PC-3 (cell line): ENCODE measurements at regions not wholly inside any gene's neighbourhood (a gene's known extent, or its start where the extent isn't known, plus 50 kb on each side); places are given as distances from the start of the nearest gene placed in this dataset.

Source experiments
- ATAC-seq: fragments of 200-7000 bp; cut with Tn5 transposase; 2 replicates; pipeline ENCODE4 v1.9.1; 2020; ENCODE audit warnings: mild to moderate bottlenecking, moderate library complexity
- BruUV-seq: library from RNA; stranded (reverse); fragments of 400-500 nt; replicated peaks from 2 replicates; lab custom pipeline; 2021; lab: Mats Ljungman, UMichigan
- CTCF ChIA-PET: fragments of 300-600 bp; sonication (Branson Sonifier 250); formaldehyde crosslinking; loops from one replicate; lab custom pipeline; 2022; ENCODE audit warnings: antibody characterized with exemption; lab: Charles Lee
- POLR2A ChIA-PET: fragments of 300-600 bp; sonication (Branson Sonifier 250); formaldehyde crosslinking; loops from one replicate; lab custom pipeline; 2022; ENCODE audit warnings: antibody characterized with exemption; ENCODE audit not compliant: unreplicated experiment; lab: Charles Lee
- DNase-seq: peaks from one replicate; pipeline ENCODE4 v3.0.0-alpha.2; 2015
- H2AFZ ChIP-seq: fragments of 300-600 bp; sonication (generic); 2 replicates; pipeline ENCODE4 v1.6.0; 2016; ENCODE audit warnings: antibody characterized with exemption, low read length
- H3F3A ChIP-seq: fragments of 300-600 bp; sonication (generic); one replicate; pipeline ENCODE4 v1.6.0; 2017; ENCODE audit warnings: antibody characterized with exemption, low read length, control low read depth, mild to moderate bottlenecking; ENCODE audit not compliant: unreplicated experiment
- H3K27ac ChIP-seq: fragments of 300-600 bp; sonication (generic); 2 replicates; pipeline ENCODE4 v1.5.1; 2016; ENCODE audit warnings: mild to moderate bottlenecking, low read length
- H3K27me3 ChIP-seq: fragments of 300-600 bp; sonication (generic); 2 replicates; pipeline ENCODE4 v1.6.1; 2016; ENCODE audit warnings: low read length, mixed read lengths
- H3K36me3 ChIP-seq: fragments of 300-600 bp; sonication (generic); 2 replicates; pipeline ENCODE4 v1.6.1; 2016; ENCODE audit warnings: low read depth, mixed run types, low read length, mixed read lengths
- H3K4me1 ChIP-seq: fragments of 300-600 bp; sonication (generic); 2 replicates; pipeline ENCODE4 v1.5.1; 2016; ENCODE audit warnings: low read length; ENCODE audit not compliant: insufficient read depth
- H3K4me2 ChIP-seq: fragments of 300-600 bp; sonication (generic); 2 replicates; pipeline ENCODE4 v1.6.0; 2016; ENCODE audit warnings: low read length
- H3K4me3 ChIP-seq: fragments of 300-600 bp; sonication (generic); 2 replicates; pipeline ENCODE4 v1.5.1; 2016; ENCODE audit warnings: mild to moderate bottlenecking, low read length, mixed read lengths
- H3K79me2 ChIP-seq: fragments of 300-600 bp; sonication (generic); 2 replicates; pipeline ENCODE4 v1.6.1; 2017; ENCODE audit warnings: low read length, mixed read lengths
- H3K9ac ChIP-seq: fragments of 300-600 bp; sonication (generic); 2 replicates; pipeline ENCODE4 v1.6.0; 2016; ENCODE audit warnings: mild to moderate bottlenecking, low read length
- H3K9me2 ChIP-seq: fragments of 300-600 bp; sonication (generic); replicated peaks from 2 replicates; pipeline ENCODE4 v1.6.1; 2016; ENCODE audit warnings: mixed run types, low read length, mixed read lengths
- H3K9me3 ChIP-seq: fragments of 300-600 bp; sonication (generic); 2 replicates; pipeline ENCODE4 v1.6.1; 2016; ENCODE audit warnings: low read length, mixed read lengths
- H4K20me1 ChIP-seq: fragments of 300-600 bp; sonication (generic); 2 replicates; pipeline ENCODE4 v1.6.1; 2016; ENCODE audit warnings: low read length, mixed read lengths
- EZH2 ChIP-seq: fragments of 300-600 bp; sonication (generic); IDR thresholded peaks from one replicate; pipeline ENCODE4 v1.6.1; 2017; ENCODE audit warnings: antibody characterized with exemption, mild to moderate bottlenecking, low read length; ENCODE audit not compliant: unreplicated experiment
- EZH2phosphoT487 ChIP-seq: fragments of 300-600 bp; sonication (generic); IDR thresholded peaks from 2 replicates; pipeline ENCODE4 v1.6.1; 2018; ENCODE audit warnings: mild to moderate bottlenecking, antibody characterized with exemption, low read length, borderline replicate concordance
- intact Hi-C: fragments of 100-400 bp; cut with micrococcal nuclease; formaldehyde crosslinking; loops from 2 replicates; pipeline ENCODE4 v1.9.0; 2023
- TF ChIP-seq, protein P1 (sequence below): fragments of 300-600 bp; sonication (generic); conservative IDR thresholded peaks from 2 replicates; pipeline ENCODE4 v1.5.1; 2017; ENCODE audit warnings: antibody characterized with exemption, low read depth, mild to moderate bottlenecking, low read length

DNA sequence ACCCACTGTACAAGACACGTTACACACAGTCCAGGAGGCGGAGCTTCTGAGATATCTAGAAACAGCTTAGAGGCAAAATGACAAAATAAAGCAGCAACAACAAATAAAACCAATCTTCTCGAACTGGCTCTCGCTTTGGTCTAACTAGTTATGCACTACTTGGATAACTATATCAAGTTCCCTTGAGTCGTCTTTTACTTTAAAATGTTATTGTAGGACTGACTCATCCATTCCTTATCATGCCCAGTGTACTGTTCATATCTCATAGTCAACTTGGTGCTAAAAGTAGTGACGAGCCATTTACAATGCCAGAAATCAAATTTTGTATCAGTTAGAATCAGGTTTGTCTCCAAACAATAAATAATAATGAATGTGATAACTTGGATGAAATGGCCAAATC lies 102.5 kb upstream of the SLC35G4 start:
- H3K9ac ChIP-seq, result no peak overlapping the region
- no peaks in the 10 kb centered on the region for H3K9me3 ChIP-seq
- H3K79me2 ChIP-seq, result no peaks in the 10 kb centered on the region
- DNase-seq (no peak), ATAC-seq (no peak)
- ChIA-PET POLR2A (no interaction called here), CTCF (no interaction called here)
- H3K4me1 ChIP-seq, result no peaks in the 10 kb centered on the region
- H2AFZ ChIP-seq, result no peak overlapping the region
- TF ChIP-seq EZH2phosphoT487 (no peak), EZH2 (no peak)
- TF ChIP-seq, protein P1, sequence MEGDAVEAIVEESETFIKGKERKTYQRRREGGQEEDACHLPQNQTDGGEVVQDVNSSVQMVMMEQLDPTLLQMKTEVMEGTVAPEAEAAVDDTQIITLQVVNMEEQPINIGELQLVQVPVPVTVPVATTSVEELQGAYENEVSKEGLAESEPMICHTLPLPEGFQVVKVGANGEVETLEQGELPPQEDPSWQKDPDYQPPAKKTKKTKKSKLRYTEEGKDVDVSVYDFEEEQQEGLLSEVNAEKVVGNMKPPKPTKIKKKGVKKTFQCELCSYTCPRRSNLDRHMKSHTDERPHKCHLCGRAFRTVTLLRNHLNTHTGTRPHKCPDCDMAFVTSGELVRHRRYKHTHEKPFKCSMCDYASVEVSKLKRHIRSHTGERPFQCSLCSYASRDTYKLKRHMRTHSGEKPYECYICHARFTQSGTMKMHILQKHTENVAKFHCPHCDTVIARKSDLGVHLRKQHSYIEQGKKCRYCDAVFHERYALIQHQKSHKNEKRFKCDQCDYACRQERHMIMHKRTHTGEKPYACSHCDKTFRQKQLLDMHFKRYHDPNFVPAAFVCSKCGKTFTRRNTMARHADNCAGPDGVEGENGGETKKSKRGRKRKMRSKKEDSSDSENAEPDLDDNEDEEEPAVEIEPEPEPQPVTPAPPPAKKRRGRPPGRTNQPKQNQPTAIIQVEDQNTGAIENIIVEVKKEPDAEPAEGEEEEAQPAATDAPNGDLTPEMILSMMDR, result no peak
- no peaks in the 10 kb centered on the region for H3K36me3 ChIP-seq
- peaks cover 14% of the 10 kb centered on the region; the same call in 1 of the 2 replicates for H3K27me3 ChIP-seq
- intact Hi-C loops, result no loop called here
- H4K20me1 ChIP-seq, result no peaks in the 10 kb centered on the region
- no peaks in the 10 kb centered on the region for H3K9me2 ChIP-seq
- no peaks in the 10 kb centered on the region for H3F3A ChIP-seq
- BruUV-seq, result no TSS peak
- H3K4me2 ChIP-seq, result no peak overlapping the region
- no peak overlapping the region for H3K4me3 ChIP-seq
- no peak overlapping the region for H3K27ac ChIP-seq

DNA sequence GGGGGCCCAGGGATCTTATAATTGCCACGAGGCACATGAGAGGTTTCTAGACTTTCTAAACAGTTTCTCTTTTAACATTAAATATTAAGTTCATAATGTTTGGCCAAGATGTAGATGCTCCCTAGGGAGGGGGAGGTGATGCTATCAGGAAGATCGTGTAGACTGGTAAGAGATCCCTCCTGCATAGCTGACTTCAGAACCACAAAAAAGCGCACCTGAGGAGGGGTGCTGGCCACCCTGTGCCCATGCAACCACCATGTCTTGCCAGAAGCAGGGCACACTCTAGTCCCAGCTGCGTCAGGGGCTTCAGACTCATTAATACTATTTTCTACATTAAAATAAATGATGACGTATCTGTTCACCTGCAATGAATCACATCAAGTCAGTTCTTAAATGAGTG lies 103.4 kb upstream of the SLC35G4 start:
- peaks cover 5% of the 10 kb centered on the region for H3K4me1 ChIP-seq
- H3K9me2 ChIP-seq, result no peaks in the 10 kb centered on the region
- intact Hi-C loops, result no loop called here
- no peak for ATAC-seq
- no TSS peak for BruUV-seq
- no peaks in the 10 kb centered on the region for H4K20me1 ChIP-seq
- no peak for DNase-seq
- TF ChIP-seq, protein P1, result no peak
- TF ChIP-seq EZH2phosphoT487 (no peak), EZH2 (no peak)
- no peak overlapping the region for H3K27ac ChIP-seq
- peaks cover 14% of the 10 kb centered on the region; the same call in 1 of the 2 replicates for H3K27me3 ChIP-seq
- no peaks in the 10 kb centered on the region for H3K9me3 ChIP-seq
- no peaks in the 10 kb centered on the region for H3F3A ChIP-seq
- no peaks in the 10 kb centered on the region for H3K36me3 ChIP-seq
- H3K9ac ChIP-seq, result no peak overlapping the region
- no peak overlapping the region for H2AFZ ChIP-seq
- H3K79me2 ChIP-seq, result no peaks in the 10 kb centered on the region
- H3K4me2 ChIP-seq, result no peak overlapping the region
- ChIA-PET POLR2A (no interaction called here), CTCF (no interaction called here)
- no peak overlapping the region for H3K4me3 ChIP-seq

DNA sequence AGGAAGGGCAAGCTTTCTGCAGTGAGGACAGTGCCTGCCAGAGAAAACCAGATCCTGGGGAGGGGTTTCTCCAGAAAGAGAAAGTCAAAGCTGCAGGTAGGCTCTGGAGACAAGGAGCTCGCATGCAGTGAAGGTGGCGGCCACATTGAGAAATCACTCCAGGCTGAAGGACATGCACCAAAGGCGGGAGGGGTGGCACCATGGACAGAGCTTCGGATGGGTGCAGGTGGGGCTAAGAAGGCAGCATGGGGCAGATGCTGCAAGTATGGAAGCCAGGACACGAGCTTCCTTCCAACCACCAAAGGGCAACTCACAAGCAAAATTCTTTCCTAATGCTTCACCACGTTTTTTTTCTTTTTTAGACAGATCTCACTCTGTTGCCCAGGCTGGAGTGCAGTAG lies 104.4 kb upstream of the SLC35G4 start:
- no peak overlapping the region for H3K4me3 ChIP-seq
- CTCF ChIA-PET, result no interaction called here
- no TSS peak for BruUV-seq
- H3K27ac ChIP-seq, result no peak overlapping the region
- no peak for DNase-seq
- H3K27me3 ChIP-seq, result peaks cover 14% of the 10 kb centered on the region; the same call in 1 of the 2 replicates
- H3K9me2 ChIP-seq, result no peaks in the 10 kb centered on the region
- no peaks in the 10 kb centered on the region for H3K79me2 ChIP-seq
- no peak overlapping the region for H3K9ac ChIP-seq
- no peaks in the 10 kb centered on the region for H3F3A ChIP-seq
- intact Hi-C loops, result no loop called here
- no peaks in the 10 kb centered on the region for H4K20me1 ChIP-seq
- no peaks in the 10 kb centered on the region for H3K9me3 ChIP-seq
- no peak overlapping the region for H3K4me2 ChIP-seq
- H2AFZ ChIP-seq, result no peak overlapping the region
- H3K4me1 ChIP-seq, result peaks cover 13% of the 10 kb centered on the region
- TF ChIP-seq, protein P1, result no peak
- POLR2A ChIA-PET, result no interaction called here
- no peak for ATAC-seq
- H3K36me3 ChIP-seq, result no peaks in the 10 kb centered on the region
